ENCODE measurements at regions not wholly inside any gene's neighbourhood (a gene's known extent, or its start where the extent isn't known, plus 50 kb on each side); places are given as distances from the start of the nearest gene placed in this dataset.

DNA sequence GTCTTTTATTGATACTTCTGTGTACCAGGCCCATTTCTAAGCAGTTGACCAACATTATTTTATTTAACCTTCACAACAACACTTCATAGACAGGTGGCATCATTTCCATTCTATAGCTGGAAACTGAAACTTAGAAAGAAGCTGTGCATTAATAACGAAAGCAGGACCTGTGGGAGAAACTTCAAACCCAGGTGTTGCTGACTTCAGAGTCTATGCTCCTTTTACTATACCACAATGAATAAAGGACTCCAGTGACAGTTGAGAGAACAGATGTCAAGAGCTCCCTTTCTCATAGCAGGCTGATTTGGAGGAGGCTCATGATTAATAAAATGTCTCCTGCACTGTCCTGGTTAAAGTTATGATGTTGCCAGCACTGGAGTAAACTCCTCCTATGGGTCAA is 56.6 kb upstream of the POU3F2 start:
- ATAC-seq = no peak

DNA sequence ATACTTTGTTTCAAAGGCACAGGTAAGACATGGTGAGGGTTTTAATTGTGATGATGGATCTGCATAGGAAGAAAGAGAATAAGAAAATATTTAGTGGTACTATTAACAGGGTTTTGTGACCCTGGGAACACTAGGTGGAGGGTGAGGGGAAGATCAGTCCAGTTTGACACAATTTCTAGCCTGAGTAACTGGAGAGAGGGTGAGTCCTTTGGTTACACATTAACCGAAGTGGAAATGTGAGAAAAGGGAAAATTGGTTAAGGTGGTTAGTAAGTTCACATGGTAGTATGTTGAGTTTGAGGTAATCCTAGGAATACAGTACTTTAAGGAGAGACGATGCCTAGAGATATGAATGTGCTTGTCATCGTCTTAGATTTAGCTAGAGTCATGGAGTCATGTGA is 54.8 kb upstream of the POU3F2 start:
- no peak for ATAC-seq

DNA sequence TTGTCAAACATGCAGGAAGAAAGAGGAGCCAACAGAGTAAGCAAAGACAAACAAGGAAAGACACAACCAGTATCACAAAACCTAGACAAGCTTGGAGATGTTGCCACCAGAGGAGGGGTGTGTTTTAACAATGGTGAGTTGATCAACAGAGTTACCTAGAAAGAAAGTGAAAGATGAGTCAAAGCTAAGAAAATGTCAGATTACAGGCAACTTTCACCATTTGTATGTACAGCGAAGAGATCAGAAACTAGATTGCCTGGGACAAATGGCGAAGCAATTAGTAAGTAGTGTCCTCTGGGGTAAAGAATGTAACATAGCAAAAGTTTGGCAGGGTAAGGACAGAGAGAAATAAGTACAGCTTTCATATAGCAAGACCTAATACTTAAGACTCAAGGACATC is 51.6 kb upstream of the POU3F2 start:
- no peak for ATAC-seq

DNA sequence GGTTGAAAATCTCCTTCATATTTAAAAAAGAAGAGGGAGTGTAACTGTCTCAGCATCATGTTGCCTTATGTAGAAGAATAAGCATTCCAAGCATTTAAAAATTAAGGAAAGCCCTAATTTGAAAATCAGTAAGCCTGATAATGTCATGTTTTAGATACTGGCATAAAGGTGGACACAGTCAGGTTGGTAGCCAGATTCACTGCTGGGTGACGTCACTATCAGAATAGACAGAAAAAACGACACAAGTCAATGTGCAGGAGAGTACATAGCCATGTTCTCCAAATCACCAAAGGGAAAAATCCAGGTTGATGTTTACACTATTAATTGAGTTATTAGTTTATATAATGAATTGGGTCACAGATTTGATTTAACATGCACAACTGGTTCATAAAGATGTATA is 50.8 kb upstream of the POU3F2 start:
- no peak for ATAC-seq
